ENCODE measurements at regions not wholly inside any gene's neighbourhood (a gene's known extent, or its start where the extent isn't known, plus 50 kb on each side); places are given as distances from the start of the nearest gene placed in this dataset.

DNA sequence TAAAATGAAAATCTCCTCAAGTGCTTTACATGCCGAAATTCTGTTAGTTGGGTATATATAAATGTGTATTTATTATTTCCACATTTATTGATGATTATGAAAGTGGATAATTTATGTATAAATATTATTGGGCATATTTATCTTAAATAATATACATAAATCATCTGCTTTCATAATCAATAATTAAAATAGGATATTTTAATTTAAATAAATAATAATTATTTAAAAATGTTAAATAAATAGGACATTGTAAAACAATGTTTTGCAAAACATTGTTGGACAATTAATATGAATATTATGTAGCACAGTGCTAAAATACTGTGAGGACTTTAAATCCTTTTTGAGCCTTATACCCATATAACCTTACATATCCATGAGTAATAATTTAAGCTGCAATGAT is 786.5 kb upstream of the CITED2 start:
- Histone ChIP-seq H2BK15ac (ENCODE audit: low read depth, poor library complexity, severe bottlenecking) (no peak overlapping the region), H3K23ac (ENCODE audit: low read length in 2 of 2) (no peak overlapping the region), H3K9me3 (ENCODE audit: control insufficient read depth, low read length) (no peaks in the 10 kb centered on the region), H4K91ac (ENCODE audit: low read length) (no peak overlapping the region), H3K4me2 (ENCODE audit: low read length, poor library complexity, severe bottlenecking) (no peak overlapping the region), H4K8ac (ENCODE audit: low read length) (no peak overlapping the region), H2AK5ac (ENCODE audit: low read length, severe bottlenecking) (no peak overlapping the region), H2AFZ (ENCODE audit: low read depth, low read length) (no peak overlapping the region), H3K18ac (ENCODE audit: low read depth in 1 of 2, low read length in 2 of 2) (no peak overlapping the region), H3K79me1 (replicated peaks; ENCODE audit: low read length, poor library complexity, severe bottlenecking) (no peaks in the 10 kb centered on the region), H3K27me3 (ENCODE audit: control insufficient read depth in 1 of 2, insufficient read depth in 1 of 2, low read length in 2 of 2) (no peaks in the 10 kb centered on the region), H2BK5ac (ENCODE audit: low read depth, low read length, poor library complexity, severe bottlenecking) (no peak overlapping the region), H3K4ac (ENCODE audit: low read depth in 1 of 2, low read length in 2 of 2) (no peak overlapping the region), H3K4me3 (ENCODE audit: insufficient read depth in 1 of 2, low read depth in 1 of 2, low read length in 2 of 2) (no peak overlapping the region), H2BK12ac (ENCODE audit: low read length in 2 of 2) (no peak overlapping the region), H3K9ac (ENCODE audit: low read length) (no peak overlapping the region), H3K27ac (ENCODE audit: low read length, poor library complexity, severe bottlenecking) (no peak overlapping the region), H3K14ac (ENCODE audit: low read length in 2 of 2) (no peak overlapping the region), H3K4me1 (ENCODE audit: control insufficient read depth, insufficient read depth, low read depth, low read length) (no peaks in the 10 kb centered on the region), H3K36me3 (ENCODE audit: control insufficient read depth in 1 of 2, insufficient read depth in 2 of 2, low read depth in 1 of 2, low read length in 2 of 2) (no peaks in the 10 kb centered on the region), H2BK120ac (ENCODE audit: low read depth, low read length) (no peak overlapping the region)
- DNase-seq, result no peak
- WGBS, result no CpG with 5 or more reads among the region's 1 CpG

DNA sequence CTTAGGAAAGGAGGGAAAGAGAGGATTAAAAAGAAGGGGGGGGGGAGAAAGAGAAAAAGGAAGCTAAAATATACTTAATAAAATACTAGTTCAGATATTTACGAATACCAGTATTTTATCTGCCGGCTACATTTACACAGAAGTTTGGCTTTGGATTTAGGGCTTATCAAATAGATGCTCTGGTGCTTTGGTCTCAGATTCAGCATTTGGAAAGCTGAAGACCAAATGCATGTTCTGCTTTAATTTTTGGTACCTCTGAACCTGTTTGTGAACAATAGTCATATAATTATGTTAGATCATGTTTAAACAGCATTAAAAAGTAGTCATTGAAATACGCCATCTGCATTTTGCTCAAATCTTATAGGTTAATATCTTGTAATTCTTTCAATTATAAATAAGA is 786.0 kb upstream of the CITED2 start:
- no peaks in the 10 kb centered on the region for H3K4me1 ChIP-seq (ENCODE audit: control insufficient read depth, insufficient read depth, low read depth, low read length)
- DNase-seq, result no peak
- no peak overlapping the region for H2BK120ac ChIP-seq (ENCODE audit: low read depth, low read length)
- H3K14ac ChIP-seq (ENCODE audit: low read length in 2 of 2), result no peak overlapping the region
- H3K36me3 ChIP-seq (ENCODE audit: control insufficient read depth in 1 of 2, insufficient read depth in 2 of 2, low read depth in 1 of 2, low read length in 2 of 2), result no peaks in the 10 kb centered on the region
- no peak overlapping the region for H2AFZ ChIP-seq (ENCODE audit: low read depth, low read length)
- H3K4me2 ChIP-seq (ENCODE audit: low read length, poor library complexity, severe bottlenecking), result no peak overlapping the region
- H2BK12ac ChIP-seq (ENCODE audit: low read length in 2 of 2), result no peak overlapping the region
- H4K91ac ChIP-seq (ENCODE audit: low read length), result no peak overlapping the region
- no peak overlapping the region for H3K9ac ChIP-seq (ENCODE audit: low read length)
- H3K18ac ChIP-seq (ENCODE audit: low read depth in 1 of 2, low read length in 2 of 2), result no peak overlapping the region
- H3K27ac ChIP-seq (ENCODE audit: low read length, poor library complexity, severe bottlenecking), result no peak overlapping the region
- no peak overlapping the region for H4K8ac ChIP-seq (ENCODE audit: low read length)
- no peaks in the 10 kb centered on the region for H3K9me3 ChIP-seq (ENCODE audit: control insufficient read depth, low read length)
- no peak overlapping the region for H3K4ac ChIP-seq (ENCODE audit: low read depth in 1 of 2, low read length in 2 of 2)
- H3K4me3 ChIP-seq (ENCODE audit: insufficient read depth in 1 of 2, low read depth in 1 of 2, low read length in 2 of 2), result no peak overlapping the region
- no peak overlapping the region for H3K23ac ChIP-seq (ENCODE audit: low read length in 2 of 2)
- H2BK5ac ChIP-seq (ENCODE audit: low read depth, low read length, poor library complexity, severe bottlenecking), result no peak overlapping the region
- no peak overlapping the region for H2AK5ac ChIP-seq (ENCODE audit: low read length, severe bottlenecking)
- no peaks in the 10 kb centered on the region for H3K27me3 ChIP-seq (ENCODE audit: control insufficient read depth in 1 of 2, insufficient read depth in 1 of 2, low read length in 2 of 2)
- whole genome bisulfite sequencing, result 100% methylated on average over 2 of the region's 3 CpGs
- no peaks in the 10 kb centered on the region for H3K79me1 ChIP-seq (replicated peaks; ENCODE audit: low read length, poor library complexity, severe bottlenecking)
- H2BK15ac ChIP-seq (ENCODE audit: low read depth, poor library complexity, severe bottlenecking), result no peak overlapping the region

DNA sequence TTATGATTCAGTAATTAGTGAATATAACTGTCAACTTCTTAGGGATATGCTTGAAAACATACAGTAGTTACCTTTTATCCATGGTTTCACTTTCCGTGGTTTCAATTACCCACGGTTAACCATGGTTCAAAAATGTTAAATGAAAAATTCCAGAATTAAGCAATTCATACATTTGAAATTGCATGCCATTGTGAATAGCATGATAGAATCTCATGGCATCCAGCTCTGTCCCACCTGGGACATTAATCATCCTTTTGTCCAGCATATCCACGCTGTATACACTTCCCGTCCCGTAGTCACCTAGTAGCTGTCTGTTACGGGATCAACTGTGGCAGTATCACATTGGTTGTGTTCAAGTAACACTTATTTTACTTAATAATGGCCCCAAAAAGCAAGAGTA is 781.7 kb upstream of the CITED2 start:
- Histone ChIP-seq H3K36me3 (ENCODE audit: control insufficient read depth in 1 of 2, insufficient read depth in 2 of 2, low read depth in 1 of 2, low read length in 2 of 2) (no peaks in the 10 kb centered on the region), H2BK120ac (ENCODE audit: low read depth, low read length) (no peak overlapping the region), H4K91ac (ENCODE audit: low read length) (no peak overlapping the region), H3K23ac (ENCODE audit: low read length in 2 of 2) (no peak overlapping the region), H3K9ac (ENCODE audit: low read length) (no peak overlapping the region), H3K18ac (ENCODE audit: low read depth in 1 of 2, low read length in 2 of 2) (peak overlapping the region in 1 of 2 experiments; percentile 24), H3K9me3 (ENCODE audit: control insufficient read depth, low read length) (peaks cover 7% of the 10 kb centered on the region), H4K8ac (ENCODE audit: low read length) (no peak overlapping the region), H3K4me1 (ENCODE audit: control insufficient read depth, insufficient read depth, low read depth, low read length) (no peaks in the 10 kb centered on the region), H3K4me2 (ENCODE audit: low read length, poor library complexity, severe bottlenecking) (no peak overlapping the region), H3K4ac (ENCODE audit: low read depth in 1 of 2, low read length in 2 of 2) (no peak overlapping the region), H2AK5ac (ENCODE audit: low read length, severe bottlenecking) (no peak overlapping the region), H2AFZ (ENCODE audit: low read depth, low read length) (no peak overlapping the region), H2BK5ac (ENCODE audit: low read depth, low read length, poor library complexity, severe bottlenecking) (no peak overlapping the region), H2BK12ac (ENCODE audit: low read length in 2 of 2) (no peak overlapping the region), H3K79me1 (replicated peaks; ENCODE audit: low read length, poor library complexity, severe bottlenecking) (no peaks in the 10 kb centered on the region), H3K27ac (ENCODE audit: low read length, poor library complexity, severe bottlenecking) (no peak overlapping the region), H3K4me3 (ENCODE audit: insufficient read depth in 1 of 2, low read depth in 1 of 2, low read length in 2 of 2) (no peak overlapping the region), H3K14ac (ENCODE audit: low read length in 2 of 2) (no peak overlapping the region), H3K27me3 (ENCODE audit: control insufficient read depth in 1 of 2, insufficient read depth in 1 of 2, low read length in 2 of 2) (no peaks in the 10 kb centered on the region), H2BK15ac (ENCODE audit: low read depth, poor library complexity, severe bottlenecking) (no peak overlapping the region)
- WGBS, result 100% methylated on average over 5 of the region's 6 CpGs
- no peak for DNase-seq

DNA sequence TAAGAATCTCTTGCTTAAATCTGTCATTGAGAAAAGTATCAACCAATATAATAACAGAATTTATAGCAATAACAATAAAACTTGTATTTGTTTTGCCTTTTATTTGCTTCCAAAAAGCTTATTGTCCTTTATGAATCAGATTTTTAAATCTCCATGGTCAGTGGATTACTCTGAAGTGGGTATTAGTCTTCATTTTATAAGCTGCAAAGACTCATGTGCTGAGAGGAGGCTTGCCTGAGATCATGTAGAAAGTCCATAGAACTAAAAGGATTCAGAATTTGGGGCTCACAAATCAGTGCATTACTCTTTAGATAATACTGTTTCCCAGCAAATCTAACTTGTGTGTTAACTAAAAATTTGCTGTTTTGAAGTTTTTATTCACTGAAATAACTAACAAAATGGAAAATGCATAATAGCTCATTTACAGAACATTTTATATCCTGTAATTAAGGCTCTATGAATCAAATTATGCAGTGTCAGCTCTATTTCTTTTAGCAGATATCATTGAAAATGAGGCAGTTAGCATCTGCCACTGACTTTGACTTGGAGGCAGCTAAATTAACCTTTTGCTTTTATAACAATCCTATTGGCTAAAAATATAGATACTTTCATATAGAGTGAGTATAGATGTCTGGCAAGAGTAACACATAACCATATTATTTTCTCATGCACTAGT is 781.1 kb upstream of the CITED2 start:
- no peaks in the 10 kb centered on the region for H3K27me3 ChIP-seq (ENCODE audit: control insufficient read depth in 1 of 2, insufficient read depth in 1 of 2, low read length in 2 of 2)

More for the DNA sequence above, 781.1 kb upstream of the CITED2 start:
- no peak overlapping the region for H3K14ac ChIP-seq (ENCODE audit: low read length in 2 of 2)
- no peak overlapping the region for H4K91ac ChIP-seq (ENCODE audit: low read length)
- no peak overlapping the region for H3K23ac ChIP-seq (ENCODE audit: low read length in 2 of 2)
- H3K9me3 ChIP-seq (ENCODE audit: control insufficient read depth, low read length), result peaks cover 7% of the 10 kb centered on the region
- DNase-seq, result no peak
- H3K79me1 ChIP-seq (replicated peaks; ENCODE audit: low read length, poor library complexity, severe bottlenecking), result no peaks in the 10 kb centered on the region
- H3K9ac ChIP-seq (ENCODE audit: low read length), result no peak overlapping the region
- no peaks in the 10 kb centered on the region for H3K4me1 ChIP-seq (ENCODE audit: control insufficient read depth, insufficient read depth, low read depth, low read length)
- H2AFZ ChIP-seq (ENCODE audit: low read depth, low read length), result no peak overlapping the region
- no peak overlapping the region for H3K4me2 ChIP-seq (ENCODE audit: low read length, poor library complexity, severe bottlenecking)
- H2BK12ac ChIP-seq (ENCODE audit: low read length in 2 of 2), result no peak overlapping the region
- H4K8ac ChIP-seq (ENCODE audit: low read length), result no peak overlapping the region
- no peak overlapping the region for H2BK15ac ChIP-seq (ENCODE audit: low read depth, poor library complexity, severe bottlenecking)
- H3K4me3 ChIP-seq (ENCODE audit: insufficient read depth in 1 of 2, low read depth in 1 of 2, low read length in 2 of 2), result no peak overlapping the region
- H3K27ac ChIP-seq (ENCODE audit: low read length, poor library complexity, severe bottlenecking), result no peak overlapping the region
- H3K4ac ChIP-seq (ENCODE audit: low read depth in 1 of 2, low read length in 2 of 2), result no peak overlapping the region
- H2BK120ac ChIP-seq (ENCODE audit: low read depth, low read length), result no peak overlapping the region
- no peak overlapping the region for H2BK5ac ChIP-seq (ENCODE audit: low read depth, low read length, poor library complexity, severe bottlenecking)
- no peak overlapping the region for H3K18ac ChIP-seq (ENCODE audit: low read depth in 1 of 2, low read length in 2 of 2)
- no peaks in the 10 kb centered on the region for H3K36me3 ChIP-seq (ENCODE audit: control insufficient read depth in 1 of 2, insufficient read depth in 2 of 2, low read depth in 1 of 2, low read length in 2 of 2)
- no peak overlapping the region for H2AK5ac ChIP-seq (ENCODE audit: low read length, severe bottlenecking)
